Upper lobe of right lung (tissue), 1 donor: ENCODE measurements at regions not wholly inside any gene's neighbourhood (a gene's known extent, or its start where the extent isn't known, plus 50 kb on each side); places are given as distances from the start of the nearest gene placed in this dataset.

ENCODE experiments used
- ATAC-seq: fragments of 200-7000 bp; cut with Tn5 transposase; one replicate; pipeline ENCODE4 v1.9.1; 2020; ENCODE audit warnings: mild to moderate bottlenecking, moderate library complexity
- DNase-seq: peaks from one replicate; pipeline ENCODE4 v3.0.0-alpha.2; 2020
- H3K27ac ChIP-seq: fragments of 200-600 bp; one replicate; pipeline ENCODE4 v1.8.0; 2022
- H3K27me3 ChIP-seq: fragments of 200-600 bp; one replicate; pipeline ENCODE4 v1.8.0; 2022; ENCODE audit warnings: mild to moderate bottlenecking
- H3K36me3 ChIP-seq: fragments of 200-600 bp; one replicate; pipeline ENCODE4 v1.8.0; 2022
- H3K4me1 ChIP-seq: fragments of 200-600 bp; one replicate; pipeline ENCODE4 v1.8.0; 2022
- H3K4me3 ChIP-seq: fragments of 200-600 bp; one replicate; pipeline ENCODE4 v1.8.0; 2022; ENCODE audit warnings: mild to moderate bottlenecking
- H3K9me3 ChIP-seq: fragments of 200-600 bp; one replicate; pipeline ENCODE4 v1.8.0; 2022
- CTCF ChIP-seq: fragments of 200-600 bp; IDR thresholded peaks from one replicate; pipeline ENCODE4 v1.8.0; 2022; ENCODE audit warnings: antibody characterized with exemption
- intact Hi-C: fragments of 100-400 bp; cut with DNase I; formaldehyde crosslinking; loops from one replicate; pipeline ENCODE4 v1.11.0; 2022
- donor health status: DM: no; HTN: yes; CAD: no; lungs with severe emphysema.

GRCh38 chr3:65093641-65094040 is 405.8 kb upstream of the ADAMTS9 start:
- ATAC-seq (no peak), DNase-seq (no peak)
- TF ChIP-seq CTCF = no peak
- intact Hi-C loops = no loop called here
- Histone ChIP-seq H3K36me3 (no peaks in the 10 kb centered on the region), H3K4me1 (no peaks in the 10 kb centered on the region), H3K9me3 (no peaks in the 10 kb centered on the region), H3K27ac (no peak overlapping the region), H3K4me3 (no peak overlapping the region), H3K27me3 (no peaks in the 10 kb centered on the region)

GRCh38 chr3:65091565-65091964 is 403.8 kb upstream of the ADAMTS9 start:
- Histone ChIP-seq H3K4me1 (no peaks in the 10 kb centered on the region), H3K4me3 (no peak overlapping the region), H3K27me3 (no peaks in the 10 kb centered on the region), H3K27ac (no peak overlapping the region), H3K9me3 (no peaks in the 10 kb centered on the region), H3K36me3 (no peaks in the 10 kb centered on the region)
- DNase-seq (no peak), ATAC-seq (no peak)
- intact Hi-C loops = no loop called here
- no peak for TF ChIP-seq CTCF

- no peak for TF ChIP-seq CTCF
- H3K36me3 ChIP-seq = no peaks in the 10 kb centered on the region
- no peaks in the 10 kb centered on the region for H3K4me1 ChIP-seq
- ATAC-seq = no peak
- no peak for DNase-seq
- H3K9me3 ChIP-seq = no peaks in the 10 kb centered on the region
- intact Hi-C loops = no loop called here
- H3K27ac ChIP-seq = no peak overlapping the region
- no peak overlapping the region for H3K4me3 ChIP-seq
- H3K27me3 ChIP-seq = no peaks in the 10 kb centered on the region
Observed at GRCh38 chr3:65083240-65083639, 395.4 kb upstream of the ADAMTS9 start.

GRCh38 chr3:65081536-65081935 is 393.7 kb upstream of the ADAMTS9 start:
- Histone ChIP-seq H3K36me3 (no peaks in the 10 kb centered on the region), H3K4me1 (no peaks in the 10 kb centered on the region), H3K4me3 (no peak overlapping the region), H3K27me3 (no peaks in the 10 kb centered on the region), H3K27ac (no peak overlapping the region), H3K9me3 (no peaks in the 10 kb centered on the region)
- intact Hi-C loops = no loop called here
- DNase-seq (no peak), ATAC-seq (no peak)
- no peak for TF ChIP-seq CTCF

- ATAC-seq (no peak), DNase-seq (no peak)
- no peaks in the 10 kb centered on the region for H3K4me1 ChIP-seq
- intact Hi-C loops = no loop called here
- no peaks in the 10 kb centered on the region for H3K9me3 ChIP-seq
- no peaks in the 10 kb centered on the region for H3K36me3 ChIP-seq
- H3K27me3 ChIP-seq = no peaks in the 10 kb centered on the region
- TF ChIP-seq CTCF = no peak
- no peak overlapping the region for H3K27ac ChIP-seq
- H3K4me3 ChIP-seq = no peak overlapping the region
Observed at GRCh38 chr3:65080432-65080831, 392.6 kb upstream of the ADAMTS9 start.

GRCh38 chr3:65079560-65079959 is 391.8 kb upstream of the ADAMTS9 start:
- no peaks in the 10 kb centered on the region for H3K36me3 ChIP-seq
- DNase-seq (no peak), ATAC-seq (no peak)
- no peaks in the 10 kb centered on the region for H3K9me3 ChIP-seq
- H3K27ac ChIP-seq = no peak overlapping the region
- no peaks in the 10 kb centered on the region for H3K27me3 ChIP-seq
- H3K4me3 ChIP-seq = no peak overlapping the region
- intact Hi-C loops = no loop called here
- TF ChIP-seq CTCF = no peak
- no peaks in the 10 kb centered on the region for H3K4me1 ChIP-seq
